Naive thymus-derived CD8-positive, alpha-beta T cell (primary cell): ENCODE measurements at regions not wholly inside any gene's neighbourhood (a gene's known extent, or its start where the extent isn't known, plus 50 kb on each side); places are given as distances from the start of the nearest gene placed in this dataset.

Experiments used
- ATAC-seq, 2 donors: fragments of 150-1000 bp; cut with Tn5 transposase in 1 of 2; sonication (Bioruptor Pico), chemical (Tn5 transposase) in 1 of 2; 1 replicate in 1 of 2; 2 replicates in 1 of 2; pipeline ENCODE4 v1.10.0; 2021; ENCODE audit warnings: mild to moderate bottlenecking in 2 of 2, moderate library complexity in 2 of 2
- POLR2A ChIA-PET: fragments of 350-600 bp; sonication (Branson Sonifier 250); formaldehyde crosslinking; loops from one replicate; lab custom pipeline; 2021; ENCODE audit warnings: antibody characterized with exemption; lab: Charles Lee
- DNase-seq, 10 donors: peaks; one replicate each; pipeline versions ENCODE4 v3.0.0 to v3.0.0-alpha.2; 2020 to 2022
- H3K27ac Mint-ChIP-seq, 10 donors: one replicate each; pipeline ENCODE4 v1.8.0; 2020 to 2022; ENCODE audit warnings: mild to moderate bottlenecking in 10 of 10, mixed read lengths in 10 of 10, moderate library complexity in 4 of 10, inconsistent platforms in 1 of 10
- H3K27me3 Mint-ChIP-seq, 5 donors: one replicate each; pipeline ENCODE4 v1.8.0; 2021 to 2022; ENCODE audit warnings: mixed read lengths in 5 of 5
- H3K36me3 Mint-ChIP-seq, 3 donors: one replicate each; pipeline ENCODE4 v1.8.0; 2020 to 2022; ENCODE audit warnings: mixed read lengths in 3 of 3, mild to moderate bottlenecking in 2 of 3, inconsistent platforms in 1 of 3
- H3K4me1 Mint-ChIP-seq, 4 donors: one replicate each; pipeline ENCODE4 v1.8.0; 2021 to 2022; ENCODE audit warnings: mixed read lengths in 4 of 4
- H3K4me3 Mint-ChIP-seq, 10 donors: one replicate each; pipeline ENCODE4 v1.8.0; 2020 to 2022; ENCODE audit warnings: mild to moderate bottlenecking in 10 of 10, mixed read lengths in 10 of 10, moderate library complexity in 6 of 10, inconsistent platforms in 1 of 10
- H3K9me3 Mint-ChIP-seq, 9 donors: one replicate each; pipeline ENCODE4 v1.8.0; 2020 to 2022; ENCODE audit warnings: mixed read lengths in 9 of 9, mild to moderate bottlenecking in 3 of 9, inconsistent platforms in 1 of 9, moderate library complexity in 1 of 9

DNA sequence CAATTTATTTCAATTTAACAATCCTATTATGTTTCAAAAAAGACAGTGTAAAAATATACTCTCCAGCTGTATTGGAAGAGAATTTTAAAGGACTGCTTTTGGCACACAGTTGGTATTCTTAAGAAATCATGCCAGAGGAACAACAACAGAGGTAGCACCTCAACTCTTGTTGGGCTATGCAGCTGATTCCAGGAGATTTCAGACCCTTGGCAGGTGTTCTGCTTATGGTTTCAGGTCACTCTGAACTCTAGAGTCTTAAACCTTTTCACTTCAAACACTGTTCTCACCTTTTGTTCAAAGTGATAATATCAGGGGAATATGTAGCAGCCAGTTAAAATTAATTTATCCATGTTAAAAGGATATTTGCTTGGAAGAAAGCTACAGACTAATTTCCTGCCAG is 160.1 kb downstream of the PFKFB3 start:
- Mint-ChIP-seq H3K27ac (no peak overlapping the region), H3K36me3 (peaks cover 0 to 33% (median 22%) of the 10 kb centered on the region in 3 donors), H3K4me1 (no peaks in the 10 kb centered on the region), H3K27me3 (no peaks in the 10 kb centered on the region), H3K9me3 (peaks cover 11 to 37% (median 18%) of the 10 kb centered on the region in 9 donors), H3K4me3 (no peak overlapping the region)
- POLR2A ChIA-PET: interaction anchor here (3.3 kb wide), 1 partner anchor 19 kb away, joined by 10 read pairs; no protein-coding TSS in a partner anchor
- DNase-seq (no peak), ATAC-seq (no peak)

DNA sequence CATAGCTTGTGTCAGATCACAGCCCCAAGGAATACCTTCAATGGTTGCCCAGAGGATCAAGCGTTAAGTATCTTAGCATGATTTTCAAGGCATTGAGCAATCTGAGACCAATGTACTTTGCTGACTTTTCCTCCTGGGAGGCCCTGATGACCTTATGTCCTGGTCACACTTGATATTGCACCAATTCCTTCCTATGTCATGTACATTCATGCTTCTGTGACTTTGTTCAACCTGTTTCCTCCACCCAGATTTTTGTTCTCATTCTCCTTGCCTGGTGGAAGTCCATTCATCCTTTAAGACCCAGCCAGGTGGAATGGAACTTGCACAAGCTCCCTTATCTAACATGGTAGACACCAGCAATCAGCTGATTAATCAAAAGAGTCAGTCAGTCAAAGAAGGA is 160.8 kb downstream of the PFKFB3 start:
- peaks cover 0 to under 1% (median 0%) of the 10 kb centered on the region in 5 donors for H3K27me3 Mint-ChIP-seq
- H3K36me3 Mint-ChIP-seq: peaks cover 0 to 26% (median 18%) of the 10 kb centered on the region in 3 donors
- DNase-seq: no peak
- POLR2A ChIA-PET: interaction anchor here (3.3 kb wide), 1 partner anchor 19 kb away, joined by 10 read pairs; no protein-coding TSS in a partner anchor
- ATAC-seq: no peak
- H3K4me3 Mint-ChIP-seq: no peak overlapping the region
- H3K27ac Mint-ChIP-seq: no peak overlapping the region
- no peaks in the 10 kb centered on the region for H3K4me1 Mint-ChIP-seq
- peaks cover 8 to 31% (median 15%) of the 10 kb centered on the region in 9 donors for H3K9me3 Mint-ChIP-seq

DNA sequence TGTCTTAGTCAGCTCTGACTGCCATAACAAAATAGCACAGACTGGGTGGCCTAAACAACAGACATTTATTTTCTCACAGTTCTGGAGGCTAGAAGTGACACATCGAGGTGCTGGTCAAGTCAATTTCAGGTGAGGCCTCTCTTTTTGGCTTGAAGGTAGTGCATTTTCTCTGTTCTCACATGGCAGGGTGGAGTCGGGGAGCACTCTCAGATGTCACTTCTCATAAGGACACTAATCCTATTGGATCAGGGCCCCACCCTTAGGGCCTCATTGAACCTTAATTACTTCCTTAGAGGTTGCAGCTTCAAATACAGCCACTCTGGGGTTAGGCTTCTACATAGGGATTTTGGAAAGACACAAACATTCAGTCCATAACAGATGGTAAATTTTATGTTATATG is 161.6 kb downstream of the PFKFB3 start:
- Mint-ChIP-seq H3K36me3 (peaks cover 0 to 20% (median 14%) of the 10 kb centered on the region in 3 donors), H3K27ac (no peak overlapping the region), H3K9me3 (peaks cover 7 to 23% (median 13%) of the 10 kb centered on the region in 9 donors), H3K27me3 (peaks cover 0 to 1% (median 0%) of the 10 kb centered on the region in 5 donors), H3K4me1 (no peaks in the 10 kb centered on the region), H3K4me3 (no peak overlapping the region)
- ATAC-seq (no peak), DNase-seq (no peak)
- POLR2A ChIA-PET: interaction anchor here (3.3 kb wide), 1 partner anchor 18 kb away, joined by 10 read pairs; no protein-coding TSS in a partner anchor

DNA sequence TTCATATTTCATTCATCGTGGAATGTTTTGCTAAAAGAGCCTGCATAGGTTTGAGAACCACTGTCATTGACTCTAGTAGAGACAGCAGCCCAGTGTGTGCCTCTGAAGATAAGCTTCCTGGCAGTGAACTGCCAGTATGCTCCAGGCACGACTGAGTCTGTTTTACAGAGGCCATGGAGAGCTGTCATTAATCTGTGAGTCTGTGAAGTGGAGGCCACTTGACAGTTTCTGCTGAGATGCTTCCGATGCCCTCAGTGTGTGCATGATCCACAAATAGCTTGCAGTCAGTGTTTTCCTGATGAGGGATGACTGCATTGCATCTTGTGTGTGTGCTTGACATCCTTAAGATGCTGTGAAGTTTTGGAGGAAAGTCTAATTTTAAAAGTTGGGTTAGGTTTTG is 162.2 kb downstream of the PFKFB3 start:
- Mint-ChIP-seq H3K4me1 (no peaks in the 10 kb centered on the region), H3K4me3 (no peak overlapping the region)

DNA sequence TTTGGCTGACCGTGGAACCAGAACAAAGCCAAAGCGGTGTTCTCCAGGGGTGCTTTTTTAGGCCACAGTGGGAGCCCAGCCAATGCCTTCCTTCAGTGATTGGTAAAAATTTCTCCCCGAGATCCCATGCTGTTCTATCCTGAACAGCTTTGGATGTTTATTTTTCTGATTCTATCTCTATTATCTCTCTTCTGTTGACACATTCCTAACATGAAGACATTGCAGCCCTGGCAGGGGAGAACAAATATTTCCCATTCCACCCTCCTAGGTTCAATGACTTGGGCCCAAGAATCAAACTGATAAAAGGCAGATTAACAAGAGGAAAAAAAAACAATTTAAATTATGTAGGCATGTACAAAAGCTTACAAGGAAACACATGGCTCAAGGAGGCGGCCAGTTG is 162.7 kb downstream of the PFKFB3 start:
- Mint-ChIP-seq H3K27me3 (peaks cover 0 to 1% (median 0%) of the 10 kb centered on the region in 5 donors), H3K4me3 (no peak overlapping the region), H3K27ac (peak overlapping the region in 1 of 10 donors; percentile 39), H3K9me3 (peaks cover 4 to 16% (median 10%) of the 10 kb centered on the region in 9 donors), H3K36me3 (peaks cover 0 to 14% (median 9%) of the 10 kb centered on the region in 3 donors), H3K4me1 (no peaks in the 10 kb centered on the region)
- POLR2A ChIA-PET: interaction anchor here (0.9 to 3.3 kb wide), 3 partner anchors 13 to 18 kb away, joined by 3 to 10 read pairs (median 3); no protein-coding TSS in a partner anchor
- no peak for DNase-seq
- ATAC-seq: no peak

More for the DNA sequence above, 162.2 kb downstream of the PFKFB3 start:
- Mint-ChIP-seq H3K36me3 (peaks cover 0 to 17% (median 12%) of the 10 kb centered on the region in 3 donors), H3K27me3 (peaks cover 0 to 1% (median 0%) of the 10 kb centered on the region in 5 donors), H3K27ac (no peak overlapping the region), H3K9me3 (peaks cover 5 to 19% (median 13%) of the 10 kb centered on the region in 9 donors)
- no peak for ATAC-seq
- no peak for DNase-seq
- POLR2A ChIA-PET: interaction anchor here (3.3 kb wide), 1 partner anchor 17 kb away, joined by 10 read pairs; no protein-coding TSS in a partner anchor
